Stimulated activated CD4-positive, alpha-beta T cell treated with anti-CD3 and anti-CD28 coated beads, Interleukin-12 subunit alpha, Interleukin-12 subunit beta, amount 100 ng/mL, for 4 hours (primary cell): ENCODE measurements at regions not wholly inside any gene's neighbourhood (a gene's known extent, or its start where the extent isn't known, plus 50 kb on each side); places are given as distances from the start of the nearest gene placed in this dataset.

Source experiments
- DNase-seq: peaks from one replicate; pipeline ENCODE4 v3.0.0-alpha.2; 2020

GRCh38 chr2:6008186-6008585, 316.0 kb downstream of the SOX11 start:
- no peak for DNase-seq

DNA sequence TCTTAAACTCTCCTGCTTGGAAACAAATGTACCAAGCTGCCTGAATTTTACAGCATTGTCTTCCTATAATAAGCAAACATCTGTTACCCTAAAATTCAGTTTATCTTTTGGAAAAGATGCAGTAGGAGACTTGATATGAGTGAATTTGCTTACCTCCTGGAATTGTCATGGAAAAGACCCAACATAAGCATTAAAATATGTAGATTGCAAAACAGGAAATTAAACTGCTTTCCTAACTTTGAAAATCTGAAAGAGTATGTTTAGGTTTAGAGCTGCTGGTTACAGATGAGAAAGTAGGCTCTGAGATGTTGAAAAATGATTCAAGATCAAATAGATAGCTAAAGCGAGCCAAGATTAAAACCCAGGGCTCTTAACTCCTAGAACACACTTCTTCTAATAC, 316.5 kb downstream of the SOX11 start:
- no peak for DNase-seq

GRCh38 chr2:6010163-6010562, 318.0 kb downstream of the SOX11 start:
- no peak for DNase-seq

DNA sequence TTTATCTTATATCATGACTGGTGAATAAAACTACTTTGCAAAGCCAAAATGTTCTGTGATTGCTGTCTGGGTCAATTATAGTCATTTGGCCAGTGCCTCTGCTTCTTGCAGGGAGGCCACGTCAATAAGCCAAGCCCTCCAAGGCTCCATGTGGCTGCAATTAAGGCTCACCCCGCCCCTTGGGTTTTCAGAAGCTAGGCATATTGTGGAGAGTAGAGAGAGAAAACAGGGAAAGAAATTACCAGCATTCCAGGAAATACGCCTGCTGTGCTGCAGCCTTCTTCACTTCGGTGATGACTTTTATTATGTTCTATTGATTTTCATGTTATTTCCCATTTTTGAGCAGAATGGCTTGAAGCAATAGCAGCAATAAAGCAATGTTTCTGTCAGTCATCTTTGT, 319.7 kb downstream of the SOX11 start:
- DNase-seq = no peak

DNA sequence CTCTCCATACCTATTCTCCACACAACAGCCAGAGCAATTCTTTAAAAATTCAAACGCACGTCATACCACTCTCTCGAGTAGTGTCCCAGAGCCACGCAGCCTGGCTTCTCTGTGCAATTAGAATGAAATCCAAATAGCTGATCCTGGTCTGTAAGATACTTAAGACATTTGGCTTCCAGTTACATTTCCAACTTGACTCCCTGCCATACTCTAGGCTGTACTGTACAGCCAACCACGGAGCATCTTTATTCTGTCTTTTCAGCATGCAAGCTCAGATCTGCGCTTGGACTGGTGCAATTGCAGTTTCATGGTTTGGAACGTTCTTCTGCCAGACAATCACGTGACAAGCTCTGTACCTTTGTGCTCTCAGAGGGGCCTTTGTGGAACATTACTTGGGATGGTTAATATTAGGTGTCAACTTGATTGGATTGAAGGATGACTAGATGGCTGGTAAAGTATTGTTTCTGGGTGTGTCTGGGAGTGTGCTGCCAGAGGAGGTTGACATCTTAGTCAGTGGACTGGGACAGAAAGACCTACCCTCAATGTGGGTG, 325.6 kb downstream of the SOX11 start:
- no peak for DNase-seq

- DNase-seq = no peak
These were observed 332.0 kb downstream of the SOX11 start for GRCh38 chr2:6024229-6024628.

- DNase-seq = no peak
These were observed 332.6 kb downstream of the SOX11 start for GRCh38 chr2:6024784-6025183.

- no peak for DNase-seq
These were observed 333.2 kb downstream of the SOX11 start for GRCh38 chr2:6025391-6025790.

DNA sequence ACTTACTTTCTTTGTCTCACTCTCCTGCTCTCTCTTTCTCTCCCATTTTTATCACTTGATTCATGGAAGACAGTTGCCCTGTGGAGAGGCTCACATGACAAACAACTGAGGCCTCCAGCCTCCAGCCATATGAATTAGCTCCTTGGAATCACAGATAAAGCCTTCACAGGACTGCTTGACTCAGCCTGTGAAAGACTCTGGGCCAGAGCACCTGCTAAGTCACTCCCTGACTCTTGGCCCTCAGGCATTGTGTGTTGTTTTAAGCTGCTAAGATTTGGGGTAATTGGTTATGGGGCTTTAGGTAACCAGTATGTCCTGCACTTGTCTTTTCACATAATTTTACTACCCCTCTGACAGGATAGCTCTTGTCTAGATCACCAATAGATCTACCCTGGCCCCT, 334.9 kb downstream of the SOX11 start:
- DNase-seq = no peak

- no peak for DNase-seq
These were observed 339.1 kb downstream of the SOX11 start for GRCh38 chr2:6031200-6031867.

DNA sequence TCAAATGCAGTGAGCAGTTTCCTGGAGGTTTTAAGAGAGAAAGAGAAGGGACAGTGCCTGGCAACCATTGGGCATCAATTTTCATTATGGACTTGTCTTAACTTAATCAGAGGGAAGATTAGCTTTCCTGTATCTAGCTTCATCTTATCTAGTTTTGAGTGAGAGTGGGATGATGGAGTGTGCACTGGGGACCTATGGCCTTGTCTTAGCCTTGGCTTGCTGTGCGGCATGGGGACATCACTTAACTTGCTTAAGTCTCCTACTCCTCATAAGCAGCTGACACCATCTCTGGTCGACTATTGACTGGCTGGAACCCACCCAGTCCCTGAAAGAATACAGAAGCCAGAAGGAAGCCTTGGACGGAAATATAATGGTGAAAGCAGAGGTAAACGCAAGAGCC, 344.0 kb downstream of the SOX11 start:
- no peak for DNase-seq

- no peak for DNase-seq
These were observed 351.1 kb downstream of the SOX11 start for GRCh38 chr2:6043238-6043637.

DNA sequence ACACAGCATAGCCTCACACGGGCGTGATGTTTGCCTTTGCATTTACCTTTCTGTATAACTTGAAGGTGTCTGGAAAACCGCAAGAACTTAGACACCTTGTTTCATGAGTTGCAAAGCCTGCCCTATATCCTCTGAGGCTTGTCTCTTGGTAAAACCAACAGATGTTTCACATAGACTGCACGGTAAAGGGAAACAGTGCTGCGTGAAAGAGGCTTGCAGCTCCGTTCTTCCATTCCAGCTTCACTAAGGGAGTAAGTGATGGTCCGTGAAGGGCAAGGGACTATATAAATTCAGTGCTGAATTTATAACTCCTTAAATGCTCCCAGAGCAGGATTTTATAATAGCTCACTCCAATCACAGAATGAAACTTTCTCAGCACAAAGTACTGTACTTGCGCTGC, 360.5 kb downstream of the SOX11 start:
- no peak for DNase-seq

DNA sequence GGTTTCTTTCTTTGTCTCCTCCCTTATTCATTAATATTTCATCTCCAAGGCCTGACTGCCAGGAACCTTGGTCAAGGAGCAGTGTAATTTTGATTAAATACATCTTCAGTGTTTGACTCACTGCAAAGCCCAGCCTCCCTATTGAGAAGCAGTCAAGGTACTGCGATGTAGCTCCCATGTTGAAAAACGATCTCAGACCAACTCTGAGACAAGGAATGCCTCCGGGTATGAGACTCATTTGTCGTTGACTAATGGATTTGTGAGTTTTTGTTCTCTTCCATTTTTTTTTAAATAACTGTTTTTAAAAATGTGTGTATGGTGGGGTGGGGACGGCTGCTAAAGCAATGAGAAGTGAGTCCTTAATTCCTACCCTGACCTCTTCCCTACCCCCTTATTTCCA, 361.6 kb downstream of the SOX11 start:
- no peak for DNase-seq

DNA sequence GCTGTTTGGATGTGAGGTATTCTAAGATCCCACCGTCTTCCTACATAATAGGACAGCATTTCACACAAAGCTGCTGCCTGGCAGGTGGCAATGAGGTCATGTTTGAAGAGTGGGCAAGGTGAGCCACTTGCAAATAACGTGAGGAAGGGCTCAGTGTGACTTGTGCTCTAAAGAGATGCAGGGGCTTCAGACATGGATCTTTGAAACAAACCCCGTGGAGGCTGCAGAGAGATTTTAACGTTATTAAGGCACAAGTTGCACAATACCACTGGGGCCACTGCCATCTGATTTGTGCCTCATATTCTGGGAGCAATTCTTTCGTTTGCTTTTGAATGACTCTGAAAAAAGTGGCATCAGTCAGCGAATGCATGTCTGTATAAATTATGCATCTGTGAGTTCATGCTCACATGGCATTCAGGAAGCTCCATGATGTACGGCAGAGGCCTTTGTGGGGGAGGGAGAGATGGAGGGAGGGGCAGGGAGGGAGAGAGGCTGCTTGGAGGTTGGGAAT, 362.0 kb downstream of the SOX11 start:
- no peak for DNase-seq

DNA sequence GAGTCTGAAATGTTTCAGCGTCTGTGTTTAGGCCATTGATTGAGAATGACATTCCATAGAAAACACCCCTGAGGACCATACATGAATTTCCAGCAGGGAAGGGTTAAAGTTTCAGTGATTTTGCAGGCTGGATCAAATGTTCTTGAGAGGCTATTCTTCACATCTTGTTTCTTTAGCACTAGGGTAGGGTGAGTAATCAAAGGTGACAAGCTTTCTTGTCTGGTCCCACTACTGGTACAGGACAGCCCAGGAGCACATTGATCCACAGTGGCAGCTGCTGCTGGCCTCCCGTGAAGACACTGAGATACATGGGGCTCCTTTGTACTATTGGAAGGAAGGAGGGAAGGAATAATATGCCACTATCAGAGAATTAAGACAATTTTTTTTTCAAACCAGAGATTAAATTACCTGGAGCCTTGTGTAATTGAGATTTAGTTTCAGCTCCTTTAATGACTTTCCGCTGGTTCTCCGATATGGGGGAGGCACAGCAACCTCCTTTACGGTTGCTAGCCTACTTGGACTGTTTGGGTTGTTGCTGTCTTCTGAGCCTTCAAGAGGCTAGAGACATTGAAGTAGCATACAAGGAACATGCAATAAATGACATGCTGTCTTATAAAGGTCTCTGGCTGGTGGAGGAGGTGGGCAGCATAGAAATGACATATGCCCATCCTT, 368.9 kb downstream of the SOX11 start:
- DNase-seq = no peak

DNA sequence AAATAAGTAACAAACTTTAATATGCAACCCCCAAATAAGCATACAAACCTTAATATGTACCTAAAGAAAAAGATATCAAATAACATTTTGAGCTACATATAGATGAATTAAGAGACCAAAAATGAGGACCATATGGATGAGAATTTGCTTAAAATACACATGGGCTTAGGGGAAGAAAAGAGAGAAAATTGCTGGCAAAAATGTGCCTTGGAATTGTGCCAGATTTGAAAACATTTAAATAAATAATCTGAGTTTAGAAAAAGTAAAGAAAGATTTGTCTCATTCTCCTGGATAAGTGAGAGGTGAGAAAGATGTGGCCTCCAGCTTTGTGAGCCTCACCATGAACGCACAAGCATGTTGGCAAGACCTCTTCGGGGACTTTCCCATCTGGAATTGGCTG, 372.6 kb downstream of the SOX11 start:
- no peak for DNase-seq

GRCh38 chr2:6065703-6066102, 373.5 kb downstream of the SOX11 start:
- no peak for DNase-seq

GRCh38 chr2:6067089-6067488, 374.9 kb downstream of the SOX11 start:
- no peak for DNase-seq

- DNase-seq = no peak
These were observed 375.6 kb downstream of the SOX11 start for GRCh38 chr2:6067806-6068205.

DNA sequence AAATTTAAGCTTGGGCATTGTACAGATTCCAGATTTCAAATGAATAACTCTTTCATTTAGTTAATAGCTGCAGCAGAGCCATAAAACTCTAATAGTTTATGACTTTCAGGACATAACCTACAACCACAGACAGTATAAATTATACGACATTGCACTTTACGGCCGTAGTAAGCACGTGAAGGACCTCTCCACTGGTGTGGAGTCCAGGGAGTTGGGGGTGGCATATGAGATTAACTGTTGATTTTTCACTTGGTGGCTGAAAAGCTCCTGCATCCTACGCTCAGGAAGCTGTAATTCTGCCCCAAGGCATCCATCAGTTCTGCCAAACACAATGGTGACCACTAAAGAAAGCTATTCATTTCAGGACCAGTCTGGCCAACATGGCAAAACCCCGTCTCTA, 376.2 kb downstream of the SOX11 start:
- DNase-seq = no peak

DNA sequence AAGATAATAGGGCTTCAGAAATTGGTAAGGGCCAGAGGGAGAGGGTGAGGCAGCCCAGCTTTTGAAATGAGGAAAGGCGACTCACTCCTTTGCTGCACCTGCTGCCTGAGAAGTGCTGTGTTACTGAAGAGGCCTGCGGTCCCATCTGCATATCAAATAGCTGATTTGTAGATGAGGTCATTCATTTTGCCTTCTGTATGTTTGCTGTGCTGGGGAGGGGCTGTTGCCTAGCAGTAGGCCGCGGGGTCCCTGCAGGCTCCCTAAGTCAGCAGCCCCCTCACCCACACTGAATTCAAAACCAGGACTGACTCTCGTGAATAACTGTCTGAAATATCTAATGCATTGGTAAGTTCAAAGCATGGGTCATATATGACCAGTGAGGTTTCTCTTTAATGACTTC, 377.2 kb downstream of the SOX11 start:
- DNase-seq = no peak

DNA sequence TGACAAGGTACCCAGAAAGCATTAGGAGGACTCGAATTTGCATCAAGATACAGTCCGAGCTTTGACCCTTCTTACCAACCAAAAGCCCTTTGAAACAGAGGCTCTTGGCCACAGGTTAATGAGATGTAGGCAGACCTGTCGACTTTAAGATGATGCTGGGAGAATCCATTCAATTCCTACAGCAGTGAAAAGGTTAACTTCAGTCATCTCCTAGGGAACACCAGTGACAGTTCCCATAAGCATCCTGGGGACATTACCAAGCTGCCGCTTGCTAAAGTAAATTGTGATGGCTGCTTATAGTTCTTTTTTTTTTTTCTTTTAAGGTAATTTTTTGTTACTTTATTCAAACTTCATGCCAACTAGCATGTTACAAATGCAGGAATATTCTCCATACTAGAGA, 379.3 kb downstream of the SOX11 start:
- DNase-seq = no peak

DNA sequence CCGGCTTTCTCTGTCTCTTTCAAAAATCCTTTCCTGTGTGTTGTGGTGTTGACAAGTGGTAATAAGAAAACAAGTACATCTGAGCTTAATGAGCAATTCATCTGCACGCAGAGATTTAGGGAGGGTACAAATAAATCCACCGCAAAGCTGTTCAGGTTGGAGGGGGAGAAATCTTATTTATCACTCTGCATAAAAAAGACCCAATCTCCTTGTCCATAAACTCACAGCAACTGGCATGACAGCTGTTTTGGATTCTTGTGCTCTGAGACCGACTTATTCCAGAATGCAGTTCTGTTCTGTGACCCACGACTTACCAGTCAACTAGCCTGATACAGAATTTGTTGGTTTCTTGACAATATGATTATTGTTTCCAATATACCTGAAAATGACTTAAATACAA, 380.1 kb downstream of the SOX11 start:
- no peak for DNase-seq

- DNase-seq = no peak
These were observed 380.6 kb downstream of the SOX11 start for GRCh38 chr2:6072768-6073167.
